GM10248 (cell line): ENCODE measurements at regions not wholly inside any gene's neighbourhood (a gene's known extent, or its start where the extent isn't known, plus 50 kb on each side); places are given as distances from the start of the nearest gene placed in this dataset.

Experiments used
- CTCF ChIA-PET: fragments of 300-600 bp; sonication (Branson Sonifier 250); formaldehyde crosslinking; extraction: SDS; loops from one replicate; lab custom pipeline; 2021; ENCODE audit warnings: antibody characterized with exemption; lab: Yijun Ruan, JAX
- POLR2A ChIA-PET: fragments of 350-650 bp; sonication (Branson Sonifier 250); formaldehyde crosslinking; extraction: SDS; loops from one replicate; lab custom pipeline; 2020; ENCODE audit warnings: antibody characterized with exemption; lab: Yijun Ruan, JAX
- DNase-seq: peaks from one replicate; pipeline ENCODE4 v3.0.0; 2012; ENCODE audit errors: extremely low spot score
- TF ChIP-seq, protein P1 (sequence below): IDR thresholded peaks from 2 replicates; pipeline ENCODE4 v1.5.1; 2012; ENCODE audit warnings: mild to moderate bottlenecking, low read depth; ENCODE audit errors: extremely low read depth, missing control alignments, control extremely low read depth

DNA sequence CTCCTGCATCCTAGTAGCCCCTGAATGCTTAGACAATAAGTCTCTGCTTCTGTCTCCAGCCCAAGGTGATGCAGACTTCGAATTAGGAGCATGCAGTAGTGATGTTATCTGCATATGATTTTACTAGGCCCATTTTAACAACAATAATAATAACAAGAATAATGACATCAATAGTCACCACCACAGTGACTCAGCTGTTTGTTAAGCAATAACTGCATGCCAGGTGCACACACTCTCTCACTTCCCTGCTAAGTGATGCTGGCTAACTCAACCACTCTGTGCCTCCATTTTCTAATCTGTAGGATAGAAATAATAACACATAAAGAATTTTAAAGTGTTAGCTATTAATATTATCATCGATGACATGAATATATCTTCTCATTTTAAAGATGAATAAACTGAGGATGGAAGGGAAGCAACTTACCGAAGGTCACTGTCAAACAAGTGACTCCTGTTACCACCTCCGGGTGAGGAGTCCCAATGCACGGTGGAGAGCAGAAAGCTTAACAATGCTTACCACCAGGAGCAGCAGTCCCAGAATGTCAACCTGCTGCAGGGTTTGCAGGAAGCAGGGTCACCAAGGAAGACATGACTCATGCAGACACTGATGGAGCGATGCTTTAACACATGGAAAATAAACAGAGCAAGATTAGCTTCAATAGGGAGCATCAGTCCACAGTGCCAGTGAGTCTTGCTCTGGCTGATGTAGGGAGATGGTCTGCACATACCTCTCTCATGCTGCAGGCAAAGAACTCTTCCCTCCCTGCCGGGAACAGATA, 290.2 kb downstream of the SPATA17 start:
- ChIA-PET CTCF (interaction anchor here (1.1 to 1.8 kb wide), 2 partner anchors 9 to 12 kb away, joined by 3 to 5 read pairs; no protein-coding TSS in a partner anchor), POLR2A (no interaction called here)
- TF ChIP-seq, protein P1, sequence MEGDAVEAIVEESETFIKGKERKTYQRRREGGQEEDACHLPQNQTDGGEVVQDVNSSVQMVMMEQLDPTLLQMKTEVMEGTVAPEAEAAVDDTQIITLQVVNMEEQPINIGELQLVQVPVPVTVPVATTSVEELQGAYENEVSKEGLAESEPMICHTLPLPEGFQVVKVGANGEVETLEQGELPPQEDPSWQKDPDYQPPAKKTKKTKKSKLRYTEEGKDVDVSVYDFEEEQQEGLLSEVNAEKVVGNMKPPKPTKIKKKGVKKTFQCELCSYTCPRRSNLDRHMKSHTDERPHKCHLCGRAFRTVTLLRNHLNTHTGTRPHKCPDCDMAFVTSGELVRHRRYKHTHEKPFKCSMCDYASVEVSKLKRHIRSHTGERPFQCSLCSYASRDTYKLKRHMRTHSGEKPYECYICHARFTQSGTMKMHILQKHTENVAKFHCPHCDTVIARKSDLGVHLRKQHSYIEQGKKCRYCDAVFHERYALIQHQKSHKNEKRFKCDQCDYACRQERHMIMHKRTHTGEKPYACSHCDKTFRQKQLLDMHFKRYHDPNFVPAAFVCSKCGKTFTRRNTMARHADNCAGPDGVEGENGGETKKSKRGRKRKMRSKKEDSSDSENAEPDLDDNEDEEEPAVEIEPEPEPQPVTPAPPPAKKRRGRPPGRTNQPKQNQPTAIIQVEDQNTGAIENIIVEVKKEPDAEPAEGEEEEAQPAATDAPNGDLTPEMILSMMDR = no peak
- DNase-seq = no peak

DNA sequence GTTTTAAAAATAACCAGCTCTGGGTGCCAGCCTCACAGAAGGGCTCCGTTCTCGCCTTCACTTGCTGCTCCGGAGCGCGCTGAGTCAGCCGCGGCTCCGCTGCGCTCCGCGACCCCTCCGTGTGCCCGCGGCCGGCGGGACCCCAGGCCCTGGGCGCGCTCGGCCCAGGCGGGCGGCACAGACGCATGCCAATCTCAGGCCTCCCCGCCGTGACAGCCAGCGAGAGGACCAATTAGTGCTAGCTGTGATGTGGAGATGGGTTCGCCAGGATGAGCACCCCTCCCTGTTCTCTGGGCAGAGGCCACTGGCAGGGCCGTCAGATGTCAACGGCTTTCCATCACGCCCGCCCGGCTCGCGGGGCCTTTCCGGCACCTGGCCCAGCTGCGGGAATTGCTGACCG, 293.8 kb downstream of the SPATA17 start:
- POLR2A ChIA-PET = no interaction called here
- CTCF ChIA-PET = no interaction called here

DNA sequence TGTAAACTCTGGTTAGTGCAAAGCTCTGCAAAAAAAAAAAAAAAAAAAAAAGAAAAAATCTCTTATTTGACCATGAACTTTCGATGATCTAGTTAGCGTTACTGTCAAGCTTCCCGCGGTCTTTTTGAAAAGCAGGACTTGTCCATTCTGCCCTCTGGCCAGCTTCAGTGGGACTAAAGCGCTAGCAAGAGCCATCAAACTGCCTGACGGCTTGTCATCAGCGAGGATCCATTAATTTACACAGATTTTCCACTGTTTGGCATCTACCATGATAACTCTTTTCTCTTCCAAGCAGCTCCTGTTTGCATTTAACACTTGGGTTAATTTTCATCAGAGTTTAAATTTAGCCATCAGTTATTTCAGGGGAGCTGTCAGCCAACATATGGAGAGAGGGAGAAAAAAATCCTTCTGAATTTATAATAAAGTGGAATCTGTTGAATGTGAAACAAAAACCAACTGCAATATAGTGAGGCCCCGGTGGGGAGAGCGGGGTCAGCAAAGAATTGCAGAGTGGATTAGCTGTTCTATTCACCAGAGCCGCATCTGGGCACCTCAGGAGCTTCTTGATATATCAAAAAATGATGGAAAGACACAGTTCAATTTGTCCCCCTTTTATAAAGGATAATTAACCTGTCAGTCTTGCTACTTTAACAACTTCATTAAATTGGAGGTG, 298.2 kb downstream of the SPATA17 start:
- CTCF ChIA-PET = interaction anchor here (1.0 kb wide), 1 partner anchor 8 kb away, joined by 3 read pairs; no protein-coding TSS in a partner anchor
- DNase-seq = no peak
- TF ChIP-seq, protein P1 = no peak
- POLR2A ChIA-PET = no interaction called here

More for the DNA sequence above, 293.8 kb downstream of the SPATA17 start:
- TF ChIP-seq, protein P1 = no peak
- no peak for DNase-seq

DNA sequence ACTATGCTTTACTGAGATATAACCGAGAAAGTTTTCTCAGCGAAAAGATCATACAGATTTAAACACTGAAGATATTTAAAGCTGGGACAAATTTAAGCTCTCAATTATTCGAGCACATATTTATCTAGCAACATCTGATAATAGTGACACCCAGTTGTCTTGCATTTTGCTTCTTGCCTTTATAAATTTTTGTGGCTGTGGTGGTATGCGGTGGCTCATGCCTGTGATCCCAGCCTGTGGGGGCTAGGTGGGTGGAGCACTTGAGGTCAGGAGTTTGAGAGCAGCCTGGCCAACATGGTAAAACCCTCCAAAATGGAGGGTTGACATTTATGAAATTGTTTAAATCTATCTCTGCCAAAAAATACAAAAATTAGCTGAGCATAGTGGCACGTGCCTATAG, 312.2 kb downstream of the SPATA17 start:
- ChIA-PET CTCF (interaction anchor here (1.1 kb wide), 1 partner anchor 23 kb away, joined by 3 read pairs; no protein-coding TSS in a partner anchor), POLR2A (no interaction called here)
- TF ChIP-seq, protein P1 = no peak

DNA sequence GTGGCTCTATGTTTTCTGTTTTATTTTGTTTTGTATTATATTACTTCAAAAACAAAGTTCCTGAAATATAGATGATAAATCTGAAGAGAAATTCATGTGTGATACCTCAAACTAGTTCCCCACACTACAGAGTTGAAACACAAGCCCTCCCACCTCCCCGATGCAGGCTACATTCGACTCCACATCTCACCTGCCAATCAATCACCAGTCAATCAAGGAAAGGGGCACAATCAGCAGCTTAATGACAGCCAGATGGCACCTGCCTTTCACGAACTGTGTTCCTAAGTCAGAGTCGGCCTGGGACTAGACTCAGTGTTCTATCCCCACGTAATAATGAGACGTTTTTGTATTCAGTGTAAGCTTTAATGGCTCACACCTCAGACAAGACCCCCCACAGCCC, 313.4 kb downstream of the SPATA17 start:
- ChIA-PET CTCF (interaction anchor here (1.4 kb wide), 1 partner anchor 10 kb away, joined by 5 read pairs; no protein-coding TSS in a partner anchor), POLR2A (no interaction called here)
- TF ChIP-seq, protein P1 = no peak
- DNase-seq = no peak

More for the DNA sequence above, 312.2 kb downstream of the SPATA17 start:
- no peak for DNase-seq

DNA sequence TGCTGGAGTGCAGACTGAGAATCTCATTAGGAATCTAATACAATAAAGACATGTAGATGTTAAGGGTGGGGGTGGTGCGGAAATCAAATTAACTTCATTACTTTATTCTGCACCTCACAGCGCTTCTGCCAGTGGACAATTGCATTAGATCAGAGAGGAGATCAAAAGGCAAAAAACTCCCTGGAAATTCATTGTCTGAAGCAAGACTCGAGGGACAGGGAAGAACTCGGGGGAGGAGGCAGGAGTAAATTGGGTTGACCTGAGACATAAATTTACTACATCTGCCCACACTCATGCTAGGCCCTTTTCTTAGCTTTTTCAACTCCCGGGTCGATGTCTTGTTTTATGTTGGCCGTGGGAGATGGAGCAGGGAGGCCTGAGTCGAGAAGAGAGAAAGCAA, 315.4 kb downstream of the SPATA17 start:
- TF ChIP-seq, protein P1 = no peak
- no peak for DNase-seq
- ChIA-PET POLR2A (no interaction called here), CTCF (interaction anchor here (1.0 kb wide), 1 partner anchor 8 kb away, joined by 3 read pairs; no protein-coding TSS in a partner anchor)
